ENCODE measurements at regions not wholly inside any gene's neighbourhood (a gene's known extent, or its start where the extent isn't known, plus 50 kb on each side); places are given as distances from the start of the nearest gene placed in this dataset.
A peak's percentile ranks its signal among the peaks of the same experiment; 100 is the strongest.

DNA sequence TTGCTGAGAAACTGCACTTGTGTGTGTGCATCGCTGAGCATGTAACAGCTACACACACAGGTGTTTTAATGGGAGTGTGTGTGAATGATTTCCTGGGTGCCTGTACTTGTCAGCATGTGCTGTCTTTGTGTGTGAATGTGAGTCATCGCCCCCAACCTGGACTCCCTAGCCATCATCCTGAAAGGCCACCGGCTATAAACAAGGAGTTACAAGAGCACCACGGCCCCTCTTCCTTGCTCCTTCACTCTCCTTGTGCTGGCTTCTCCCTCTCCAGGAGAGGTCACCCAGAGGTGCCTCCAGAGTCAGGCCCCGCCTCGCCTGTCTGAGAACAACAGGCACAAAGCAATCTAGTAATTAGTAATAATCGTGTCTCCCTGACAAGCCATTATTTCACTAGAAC, 419.2 kb downstream of the BUD13 start:
- Histone ChIP-seq H3K9me3 (no peaks in the 10 kb centered on the region), H3K9me2 (no peaks in the 10 kb centered on the region), H3K9ac (no peak overlapping the region), H4K20me1 (ENCODE audit: insufficient read depth) (no peaks in the 10 kb centered on the region), H3K27ac (ENCODE audit: low read depth in 2 of 2, low read length in 1 of 2) (peak overlapping the region in 1 of 2 experiments; percentile 84; a peak in 1 of 4 replicates), H3K27me3 (ENCODE audit: insufficient read depth) (no peaks in the 10 kb centered on the region), H3K4me2 (no peak overlapping the region), H3K79me2 (ENCODE audit: insufficient read depth) (no peaks in the 10 kb centered on the region), H3F3A (replicated peaks; ENCODE audit: insufficient read depth) (no peaks in the 10 kb centered on the region), H2AFZ (ENCODE audit: low read depth) (no peak overlapping the region), H3K4me3 (ENCODE audit: low read depth in 2 of 2, low read length in 1 of 2) (no peak overlapping the region), H3K4me1 (ENCODE audit: control insufficient read depth in 1 of 2, insufficient read depth in 2 of 2, low read depth in 1 of 2, low read length in 1 of 2) (peaks cover 0 to 40% of the 10 kb centered on the region in 2 experiments; a peak in 2 of 4 replicates), H3K36me3 (replicated peaks in 1 of 2; ENCODE audit: control insufficient read depth in 1 of 2, insufficient read depth in 2 of 2, low read length in 1 of 2) (no peaks in the 10 kb centered on the region)
- no peak for TF ChIP-seq ELF1 (IDR thresholded peaks at IDR 0.05)
- no peak for TF ChIP-seq ZBTB33 (IDR thresholded peaks at IDR 0.05; ENCODE audit: borderline replicate concordance, low read depth)
- TF ChIP-seq JUND (IDR thresholded peaks at IDR 0.05): no peak
- TF ChIP-seq CHD2 (IDR thresholded peaks at IDR 0.05; ENCODE audit: low read length, partially characterized antibody): no peak
- TF ChIP-seq FOXJ3 (CRISPR knock-in tag; IDR thresholded peaks at IDR 0.05): no peak
- no peak for TF ChIP-seq REST (IDR thresholded peaks at IDR 0.05; ENCODE audit: low read depth, low read length)
- TF ChIP-seq, protein P1, sequence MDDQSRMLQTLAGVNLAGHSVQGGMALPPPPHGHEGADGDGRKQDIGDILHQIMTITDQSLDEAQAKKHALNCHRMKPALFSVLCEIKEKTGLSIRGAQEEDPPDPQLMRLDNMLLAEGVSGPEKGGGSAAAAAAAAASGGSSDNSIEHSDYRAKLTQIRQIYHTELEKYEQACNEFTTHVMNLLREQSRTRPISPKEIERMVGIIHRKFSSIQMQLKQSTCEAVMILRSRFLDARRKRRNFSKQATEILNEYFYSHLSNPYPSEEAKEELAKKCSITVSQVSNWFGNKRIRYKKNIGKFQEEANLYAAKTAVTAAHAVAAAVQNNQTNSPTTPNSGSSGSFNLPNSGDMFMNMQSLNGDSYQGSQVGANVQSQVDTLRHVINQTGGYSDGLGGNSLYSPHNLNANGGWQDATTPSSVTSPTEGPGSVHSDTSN (IDR thresholded peaks at IDR 0.05): no peak
- TF ChIP-seq FOSL2 (IDR thresholded peaks at IDR 0.05; ENCODE audit: borderline replicate concordance, low read depth): no peak
- no peak for TF ChIP-seq SIN3A (IDR thresholded peaks at IDR 0.05; ENCODE audit: borderline replicate concordance, low read depth, low read length)
- TF ChIP-seq, protein P2, sequence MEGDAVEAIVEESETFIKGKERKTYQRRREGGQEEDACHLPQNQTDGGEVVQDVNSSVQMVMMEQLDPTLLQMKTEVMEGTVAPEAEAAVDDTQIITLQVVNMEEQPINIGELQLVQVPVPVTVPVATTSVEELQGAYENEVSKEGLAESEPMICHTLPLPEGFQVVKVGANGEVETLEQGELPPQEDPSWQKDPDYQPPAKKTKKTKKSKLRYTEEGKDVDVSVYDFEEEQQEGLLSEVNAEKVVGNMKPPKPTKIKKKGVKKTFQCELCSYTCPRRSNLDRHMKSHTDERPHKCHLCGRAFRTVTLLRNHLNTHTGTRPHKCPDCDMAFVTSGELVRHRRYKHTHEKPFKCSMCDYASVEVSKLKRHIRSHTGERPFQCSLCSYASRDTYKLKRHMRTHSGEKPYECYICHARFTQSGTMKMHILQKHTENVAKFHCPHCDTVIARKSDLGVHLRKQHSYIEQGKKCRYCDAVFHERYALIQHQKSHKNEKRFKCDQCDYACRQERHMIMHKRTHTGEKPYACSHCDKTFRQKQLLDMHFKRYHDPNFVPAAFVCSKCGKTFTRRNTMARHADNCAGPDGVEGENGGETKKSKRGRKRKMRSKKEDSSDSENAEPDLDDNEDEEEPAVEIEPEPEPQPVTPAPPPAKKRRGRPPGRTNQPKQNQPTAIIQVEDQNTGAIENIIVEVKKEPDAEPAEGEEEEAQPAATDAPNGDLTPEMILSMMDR (IDR thresholded peaks at IDR 0.05): no peak
- no peak for TF ChIP-seq NRF1 (IDR thresholded peaks at IDR 0.05; ENCODE audit: low read depth, low read length)
- DNase-seq: no peak
- WGBS (ENCODE audit: low lambda C conversion rate): 19% methylated on average over 5 of the region's 7 CpGs
- CTCF ChIA-PET: interaction anchor here (1.0 kb wide), 2 partner anchors 41 to 83 kb away, joined by 3 read pairs; no protein-coding TSS in a partner anchor
- POLR2A ChIA-PET: interaction anchor here (0.9 to 2.2 kb wide), 3 partner anchors 18 to 147 kb away, joined by 3 to 7 read pairs (median 3); no protein-coding TSS in a partner anchor

All from SK-N-SH (cell line).